Lung microvascular endothelial cell (primary cell): ENCODE measurements at regions not wholly inside any gene's neighbourhood (a gene's known extent, or its start where the extent isn't known, plus 50 kb on each side); places are given as distances from the start of the nearest gene placed in this dataset.
"Not testable (repeated sequence)": the region's sequence is repeated elsewhere in the genome, so short reads cannot be mapped to it uniquely, and the experiment has no call there.

Experiments
- DNase-seq, 2 donors: peaks; one replicate each; pipeline versions ENCODE4 v3.0.0 to v3.0.0-alpha.2; 2010; ENCODE audit warnings: low read depth in 2 of 2

DNA sequence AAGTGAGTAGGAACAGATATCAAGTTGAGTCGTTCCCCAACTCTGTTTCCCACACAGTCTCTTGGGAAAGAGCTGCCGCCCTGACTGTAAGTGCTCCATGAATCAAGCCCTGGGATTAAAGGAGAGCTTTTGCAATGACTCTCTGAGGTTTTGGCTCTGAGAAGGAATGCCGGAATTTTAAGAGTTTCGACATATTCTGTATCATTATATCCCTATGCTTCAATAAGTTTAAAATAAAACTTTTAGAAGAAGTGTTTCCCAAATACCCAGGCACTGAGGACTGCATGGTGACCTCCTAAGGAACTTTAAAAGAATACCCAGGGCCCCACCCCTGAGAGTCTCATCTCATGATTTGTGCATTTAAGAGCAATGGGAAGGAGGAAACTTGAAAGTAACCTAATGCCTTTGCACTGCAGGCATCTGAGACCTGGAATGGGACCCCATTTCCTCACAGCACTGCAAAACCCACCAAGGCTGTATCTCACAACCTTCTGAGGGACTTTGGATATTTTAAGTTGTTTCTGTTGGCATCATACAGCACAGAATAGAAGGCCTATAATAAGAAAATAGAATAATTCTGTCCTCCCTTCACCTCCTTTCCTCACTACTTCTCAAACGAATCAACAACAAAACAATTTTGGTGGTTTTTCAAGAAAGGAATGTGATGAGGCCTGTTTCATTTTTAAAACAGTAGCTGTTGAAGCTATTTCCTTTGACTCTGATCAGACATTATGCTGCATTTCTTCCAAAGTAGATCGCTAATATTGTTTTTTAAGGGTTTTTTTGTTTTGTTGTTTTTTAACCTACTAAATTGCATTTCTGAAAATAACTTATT lies 121.2 kb downstream of the GASK1B start:
- no peak for DNase-seq

DNA sequence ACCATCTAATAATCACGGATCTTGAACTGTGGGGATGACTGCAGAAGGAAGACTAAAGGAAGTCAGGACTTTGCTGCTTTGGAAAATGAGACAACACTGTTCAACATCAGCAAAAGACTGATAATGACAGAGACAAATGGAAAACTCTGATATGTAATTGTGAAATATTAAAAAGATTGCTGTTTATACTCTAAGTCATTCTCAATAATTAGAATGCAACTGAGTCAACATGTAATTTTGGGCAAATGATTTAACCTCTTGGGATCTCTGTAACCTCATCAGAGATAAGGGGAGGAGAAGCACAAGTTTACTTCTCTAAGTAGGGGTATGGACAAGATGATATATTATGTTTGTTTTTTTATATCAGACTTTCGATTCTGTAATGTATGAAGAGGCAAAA lies 121.9 kb downstream of the GASK1B start:
- no peak for DNase-seq

DNA sequence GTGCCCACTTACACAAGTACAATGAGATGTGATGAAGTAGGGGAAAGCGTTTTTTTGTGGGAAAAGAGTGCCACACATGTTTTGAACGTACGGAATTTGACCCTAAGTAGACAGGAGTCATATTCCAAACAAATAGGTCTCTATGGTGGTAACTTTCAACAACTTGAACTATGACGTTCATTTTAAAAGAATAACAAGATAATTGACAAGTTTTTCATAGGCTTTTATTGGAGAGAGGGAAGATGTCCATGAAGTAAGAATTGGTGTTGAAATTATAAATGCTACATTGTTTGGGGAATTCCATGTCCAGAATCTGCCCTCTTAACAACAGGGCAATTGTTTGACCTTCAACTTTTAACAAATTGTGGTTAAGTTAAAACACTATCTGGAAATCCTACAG lies 126.5 kb downstream of the GASK1B start:
- no peak for DNase-seq

DNA sequence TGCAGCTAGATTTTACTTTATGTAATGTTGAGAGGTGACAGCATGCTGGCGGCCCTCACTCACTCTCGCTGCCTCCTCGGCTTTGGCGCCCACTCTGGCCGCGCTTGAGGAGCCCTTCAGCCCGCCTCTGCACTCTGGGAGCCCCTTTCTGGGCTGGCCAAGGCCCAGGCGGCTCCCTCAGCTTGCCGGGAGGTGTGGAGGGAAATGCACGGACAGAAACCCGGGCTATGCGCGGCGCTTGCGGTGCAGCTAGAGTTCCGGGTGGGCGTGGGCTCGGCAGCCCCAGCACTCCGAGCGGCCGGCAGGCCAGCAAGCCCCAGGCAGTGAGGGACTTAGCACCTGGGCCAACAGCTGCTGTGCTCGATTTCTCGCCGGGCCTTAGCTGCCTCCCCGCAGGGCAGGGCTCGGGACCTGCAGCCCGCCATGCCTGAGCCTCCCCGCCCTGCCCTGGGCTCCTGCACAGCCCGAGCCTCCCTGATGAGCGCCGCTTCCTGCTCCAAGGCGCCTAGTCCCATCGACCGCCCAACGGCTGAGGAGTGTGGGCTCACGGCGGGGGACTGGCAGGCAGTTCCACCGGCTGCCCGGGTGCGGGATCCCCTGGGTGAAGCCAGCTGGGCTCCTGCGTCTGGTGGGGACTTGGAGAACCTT lies 128.7 kb downstream of the GASK1B start:
- no peak for DNase-seq

DNA sequence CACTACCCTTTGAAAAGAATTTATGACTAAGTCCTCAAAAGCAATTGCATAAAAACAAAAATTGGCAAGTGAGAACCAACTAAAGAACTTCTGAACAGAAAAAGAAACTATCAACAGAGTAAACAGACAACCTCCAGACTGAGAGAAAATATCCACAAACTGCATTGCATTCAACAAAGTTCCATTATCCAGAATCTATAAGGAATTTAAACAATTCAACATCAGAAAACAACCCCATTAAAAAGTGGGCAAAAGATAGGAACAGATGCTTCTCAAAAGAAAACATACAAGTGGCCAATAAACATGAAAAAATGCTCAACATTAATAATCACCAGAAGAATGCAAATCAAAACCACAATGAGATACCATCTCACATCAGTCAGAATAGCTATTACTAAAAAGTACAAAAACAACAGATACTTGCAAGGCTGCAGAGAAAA lies 130.2 kb downstream of the GASK1B start:
- no peak for DNase-seq

DNA sequence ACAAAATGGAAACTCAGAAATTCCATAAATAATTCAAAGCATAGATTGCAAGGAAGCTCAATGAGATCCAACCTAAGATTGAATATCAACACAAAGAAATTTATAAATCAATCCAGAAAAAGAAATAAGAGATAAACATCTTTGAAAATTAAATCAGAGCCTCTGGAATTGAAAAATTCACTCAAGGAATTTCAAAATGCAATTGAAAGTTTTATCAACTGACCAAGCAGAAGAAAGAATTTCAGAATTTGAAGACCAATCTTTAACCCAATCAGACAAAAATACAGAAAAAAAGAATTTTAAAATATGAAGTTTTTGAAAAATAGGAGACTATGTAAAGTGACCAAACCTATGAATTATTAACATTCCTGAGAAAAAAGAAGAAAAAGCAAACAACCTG lies 134.1 kb downstream of the GASK1B start:
- DNase-seq = no peak

DNA sequence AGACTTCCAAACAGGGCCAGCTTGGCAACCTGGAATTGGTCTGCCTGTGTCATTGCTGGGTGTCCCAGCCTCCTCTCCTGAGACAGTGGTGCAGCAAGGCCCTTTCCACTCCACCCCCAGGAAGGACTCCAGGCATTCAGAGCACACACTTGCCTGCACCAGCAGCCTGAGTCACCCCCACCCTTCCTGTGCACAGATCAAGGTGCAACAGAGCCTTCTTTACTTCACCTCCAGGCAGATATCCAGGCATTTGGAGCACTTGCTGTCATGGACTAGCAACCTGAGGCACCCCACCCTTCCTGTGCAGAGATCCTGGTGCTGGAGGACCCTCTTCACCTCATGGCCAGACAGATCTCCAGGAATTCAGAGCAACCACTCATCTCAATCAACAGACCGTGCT lies 135.8 kb downstream of the GASK1B start:
- no peak for DNase-seq

DNA sequence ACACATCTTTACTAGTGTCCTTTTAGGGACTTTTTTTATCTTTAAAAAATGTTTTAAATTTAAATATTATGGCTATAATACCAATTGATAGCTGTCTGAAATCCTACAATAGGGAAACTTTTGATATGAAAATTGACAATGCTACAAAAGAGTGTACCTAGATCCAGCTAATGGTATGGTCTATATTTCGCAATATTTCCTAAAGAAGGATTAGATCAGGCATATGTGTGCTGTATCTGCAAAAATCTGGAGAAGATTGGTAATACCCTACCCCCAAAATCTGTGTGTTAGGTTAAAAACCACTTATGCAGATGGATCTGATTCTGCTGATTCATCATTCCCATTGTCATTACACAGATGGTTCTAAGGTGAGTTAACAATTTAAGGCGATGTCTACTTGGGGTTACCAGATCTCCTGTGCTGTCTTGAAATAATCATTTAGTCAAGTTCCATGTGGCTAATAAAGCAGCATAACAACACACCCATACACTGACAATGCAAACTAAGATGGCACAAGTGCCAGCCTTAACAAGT lies 137.1 kb downstream of the GASK1B start:
- DNase-seq = no peak

DNA sequence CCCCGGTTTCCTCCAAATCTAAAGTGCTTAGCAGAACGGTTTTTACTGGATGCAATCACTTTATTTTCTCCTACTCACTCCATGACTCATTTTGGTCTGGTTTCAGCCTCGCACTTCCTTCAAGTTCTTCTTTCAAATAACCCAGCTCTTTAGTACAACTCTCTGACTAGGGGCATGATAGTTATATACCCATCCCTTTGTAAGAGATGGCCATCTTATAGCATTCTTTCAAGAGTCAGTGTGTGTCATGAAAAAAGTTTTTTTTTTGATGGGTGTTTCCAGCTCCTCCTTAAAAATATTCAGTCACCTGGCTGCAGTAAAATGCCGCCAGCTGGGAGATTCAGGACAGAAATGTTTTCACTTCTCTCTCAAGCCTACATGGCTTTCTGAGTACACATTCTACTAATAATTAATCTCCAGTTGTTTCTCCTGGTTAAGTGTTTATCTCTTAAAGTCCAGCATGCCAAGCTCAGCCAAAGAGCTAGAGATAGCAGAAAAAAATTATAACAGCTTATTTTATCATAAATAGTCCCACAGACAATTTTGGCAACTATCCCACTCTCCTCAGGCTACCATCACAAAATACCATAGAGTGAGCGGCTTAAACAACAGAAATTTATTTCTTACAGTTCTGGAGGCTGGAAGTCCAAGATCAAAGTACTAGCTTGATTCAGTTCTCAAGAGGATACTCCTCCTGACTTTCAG lies 139.3 kb downstream of the GASK1B start:
- DNase-seq = peak; percentile 48 to 85

DNA sequence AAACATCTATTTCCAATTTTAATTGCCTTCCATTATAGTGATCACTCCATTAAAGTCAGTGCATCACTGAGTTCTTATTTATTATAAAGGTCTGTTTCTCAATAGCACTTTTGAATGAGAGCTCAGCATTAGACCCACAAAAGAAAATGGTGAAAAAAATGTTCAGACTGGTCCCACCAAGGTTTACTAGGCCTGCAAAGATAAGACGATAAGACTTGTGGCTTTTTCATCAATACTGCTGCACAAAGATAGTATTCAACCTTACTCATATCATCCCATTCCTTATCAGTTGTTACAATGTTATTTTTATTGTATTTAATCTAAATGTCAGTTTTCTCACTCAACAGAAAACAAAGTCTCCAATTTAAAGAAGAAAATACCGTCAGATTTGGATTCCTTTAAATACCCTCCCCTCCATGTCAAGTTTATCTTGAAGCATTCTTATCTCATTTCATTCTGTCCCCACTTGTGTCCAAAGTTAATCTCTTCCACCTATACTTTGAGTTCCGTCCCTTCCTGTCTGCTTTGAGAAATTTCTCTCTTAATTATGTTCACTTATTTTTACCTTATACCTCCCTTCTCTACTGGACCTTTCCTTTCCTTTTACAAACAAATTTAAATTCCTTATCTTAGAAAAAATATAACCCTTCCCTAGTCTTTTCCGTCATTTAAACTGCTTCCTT lies 140.0 kb downstream of the GASK1B start:
- no peak for DNase-seq

DNA sequence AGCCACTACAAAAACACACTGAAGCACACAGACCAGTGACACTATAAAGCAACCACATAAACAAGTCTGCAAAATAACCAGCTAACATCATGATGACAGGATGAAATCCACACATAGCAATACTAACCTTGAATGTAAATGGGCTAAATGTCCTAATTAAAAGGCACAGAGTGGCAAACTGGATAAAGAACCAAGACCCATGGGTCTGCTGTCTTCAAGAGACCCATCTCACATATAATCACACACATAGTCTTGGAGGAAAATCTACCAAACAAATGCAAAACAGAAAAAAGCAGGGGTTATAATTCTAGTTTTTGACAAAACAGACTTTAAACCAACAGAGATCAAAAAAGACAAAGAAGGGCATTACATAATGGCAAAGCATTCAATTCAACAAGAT lies 144.4 kb downstream of the GASK1B start:
- not testable (repeated sequence) for DNase-seq

DNA sequence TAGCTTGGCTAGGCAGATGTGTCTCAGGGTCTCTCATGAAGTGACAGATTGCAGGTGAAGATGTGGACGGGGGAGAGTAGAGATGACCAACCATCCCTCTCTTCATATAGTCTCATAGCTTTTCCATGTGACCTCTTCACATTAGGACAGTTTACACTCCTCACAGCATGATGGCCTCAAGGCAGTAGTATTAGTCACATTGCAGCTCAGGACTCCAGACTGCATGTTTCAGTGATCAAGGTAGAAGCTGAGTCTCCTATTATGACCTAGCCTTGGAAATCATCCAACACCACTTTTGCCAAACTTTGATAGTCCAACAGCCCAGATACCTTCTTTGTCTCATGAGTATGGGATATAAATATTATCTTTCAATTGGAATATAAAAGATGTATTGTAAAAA lies 147.7 kb downstream of the GASK1B start:
- DNase-seq = no peak

DNA sequence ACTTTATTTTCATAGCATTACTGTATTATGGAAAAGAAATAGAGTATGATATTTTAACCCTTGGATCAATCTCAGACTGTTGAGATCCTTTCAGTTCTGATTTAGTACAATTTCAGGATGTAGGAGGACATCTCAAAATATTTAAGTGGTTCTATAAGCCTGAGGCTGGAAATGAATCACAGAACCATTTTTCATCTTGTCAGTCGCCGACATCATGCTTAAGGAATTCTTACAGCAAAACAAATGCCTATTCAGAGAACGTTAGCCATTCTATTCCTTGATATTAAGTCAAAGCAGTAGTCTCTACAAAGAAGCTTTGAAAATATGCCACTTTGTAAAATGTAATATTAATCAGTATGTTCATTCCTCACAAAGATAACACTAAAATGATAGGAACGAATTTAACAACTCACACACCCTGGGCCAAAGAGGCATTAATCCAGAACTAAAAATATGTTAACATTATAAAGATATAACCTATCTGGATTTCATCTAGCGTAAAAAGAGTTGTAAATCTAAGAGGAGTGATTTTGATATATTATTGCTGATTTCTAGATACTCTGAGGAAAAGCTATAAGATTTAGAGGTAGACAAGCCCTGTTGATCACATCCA lies 152.0 kb downstream of the GASK1B start:
- peak; percentile 34 to 97 for DNase-seq

DNA sequence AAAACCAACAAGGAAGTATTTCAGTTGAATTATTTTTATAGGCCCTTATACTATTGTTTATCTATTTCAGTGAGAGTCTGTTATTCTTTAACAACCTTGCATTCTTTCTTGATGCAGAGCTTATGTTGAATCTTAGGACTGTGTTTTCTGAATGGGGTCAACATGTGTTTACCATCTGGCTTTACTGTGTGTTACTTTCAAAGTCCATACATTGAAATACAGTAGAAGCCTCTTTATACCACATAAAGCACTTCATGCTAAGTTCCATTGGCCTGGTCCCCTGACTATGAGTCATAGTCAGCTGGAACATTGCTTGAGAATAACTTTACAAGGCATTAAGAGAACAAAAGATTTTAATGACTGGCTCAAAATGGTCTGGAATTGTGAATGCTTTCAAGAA lies 152.6 kb downstream of the GASK1B start:
- DNase-seq = peak; percentile 87 to 94

DNA sequence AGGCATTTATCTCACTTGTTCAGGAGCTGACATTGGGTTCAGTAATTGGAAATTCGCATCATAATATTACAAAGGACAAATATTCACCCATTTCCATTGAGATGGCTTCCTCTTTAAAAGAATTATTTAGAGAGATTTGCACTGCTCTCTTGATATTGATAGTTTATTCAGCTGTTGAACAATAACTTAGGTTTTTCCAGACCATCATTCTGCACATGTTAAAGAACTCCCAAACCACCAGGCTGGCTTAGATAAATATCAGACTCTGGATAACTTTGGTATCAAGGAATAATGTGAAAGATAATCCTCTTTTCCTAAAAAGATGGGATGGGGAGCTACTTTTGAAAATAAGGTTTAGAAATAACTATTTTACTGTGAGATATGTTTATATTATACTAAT lies 154.0 kb downstream of the GASK1B start:
- DNase-seq = no peak

DNA sequence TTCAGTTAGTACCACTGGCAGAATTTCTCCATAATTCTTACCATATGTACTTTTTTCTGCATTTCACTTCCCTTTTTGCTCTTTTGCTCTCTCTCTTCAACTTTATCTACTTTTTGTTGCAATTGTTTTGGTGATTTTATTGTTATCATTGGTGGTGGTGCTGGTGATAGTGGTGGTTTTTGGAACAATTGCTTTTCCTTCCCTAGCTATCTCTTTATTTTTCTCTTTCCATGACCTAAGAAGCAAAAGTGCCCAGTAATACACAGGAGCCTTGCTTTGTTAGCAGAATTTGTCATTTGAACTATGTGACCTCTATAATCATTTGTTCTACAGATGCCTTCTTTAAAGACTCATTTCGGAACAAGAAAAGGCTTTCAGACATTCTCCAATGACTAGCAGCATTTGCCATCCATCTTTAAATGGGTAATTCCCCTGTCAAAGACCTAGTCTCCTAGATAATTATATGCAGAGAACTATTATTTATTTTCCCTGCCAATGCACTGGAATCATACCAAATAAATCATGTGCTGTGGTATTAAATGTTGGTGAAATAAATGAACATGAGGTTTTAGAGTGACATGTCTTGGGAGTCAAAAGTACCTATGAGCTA lies 154.5 kb downstream of the GASK1B start:
- peak; percentile 54 to 72 for DNase-seq

DNA sequence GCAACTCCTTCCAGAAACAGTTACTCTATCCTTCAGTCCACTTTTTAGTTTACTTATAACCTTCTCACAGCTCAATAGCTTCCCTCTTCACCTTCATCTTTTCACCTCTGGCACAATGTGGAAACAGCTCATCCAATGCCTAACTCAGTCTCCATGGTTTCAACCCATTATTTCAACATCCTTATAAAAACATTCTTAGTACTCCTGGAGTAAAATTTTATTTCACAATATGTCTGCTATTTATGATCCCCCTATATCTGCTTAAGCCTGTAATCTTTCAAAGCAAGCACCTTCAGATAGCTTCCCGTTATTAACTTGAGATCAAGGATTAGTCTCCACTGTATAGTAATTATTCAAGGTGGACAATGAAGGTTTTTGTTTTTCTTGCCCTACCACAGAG lies 156.3 kb downstream of the GASK1B start:
- no peak for DNase-seq

DNA sequence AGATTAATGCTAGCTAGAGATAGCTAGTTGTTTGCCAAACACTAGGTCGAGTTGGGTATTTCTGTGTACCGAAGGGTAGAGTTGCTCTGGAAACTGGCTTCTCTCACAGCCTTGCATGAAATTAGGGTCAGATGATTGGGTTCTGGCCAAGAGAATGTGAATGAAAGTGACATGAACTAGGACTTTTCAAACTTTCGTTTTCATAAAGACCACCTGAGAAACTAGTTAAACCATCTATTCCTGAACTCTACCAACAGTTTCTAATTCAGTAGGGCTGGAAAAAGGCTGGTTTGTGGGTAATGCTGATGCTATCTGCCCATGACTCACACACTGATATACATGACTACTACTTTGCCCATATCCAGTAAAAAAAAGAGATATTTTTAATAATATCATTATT lies 157.6 kb downstream of the GASK1B start:
- DNase-seq = peak; percentile 65 to 78

DNA sequence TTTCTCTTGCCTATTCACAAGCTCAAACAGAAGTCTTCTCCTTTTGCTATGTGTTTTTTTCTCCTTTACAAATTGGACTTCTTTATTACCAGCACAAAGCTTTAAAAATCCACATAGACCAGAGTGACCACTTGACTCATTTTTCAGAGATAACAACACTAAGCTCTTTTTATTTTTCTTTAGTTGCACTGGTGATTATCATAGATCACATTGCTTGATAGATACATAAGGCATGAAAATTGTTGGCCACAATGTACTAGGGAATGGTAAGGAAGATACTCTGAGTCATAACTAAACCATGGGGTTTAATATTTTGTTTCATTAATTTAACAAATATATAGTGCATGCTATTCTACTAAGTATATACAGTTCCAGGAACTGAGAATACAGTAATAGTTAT lies 159.0 kb downstream of the GASK1B start:
- no peak for DNase-seq

DNA sequence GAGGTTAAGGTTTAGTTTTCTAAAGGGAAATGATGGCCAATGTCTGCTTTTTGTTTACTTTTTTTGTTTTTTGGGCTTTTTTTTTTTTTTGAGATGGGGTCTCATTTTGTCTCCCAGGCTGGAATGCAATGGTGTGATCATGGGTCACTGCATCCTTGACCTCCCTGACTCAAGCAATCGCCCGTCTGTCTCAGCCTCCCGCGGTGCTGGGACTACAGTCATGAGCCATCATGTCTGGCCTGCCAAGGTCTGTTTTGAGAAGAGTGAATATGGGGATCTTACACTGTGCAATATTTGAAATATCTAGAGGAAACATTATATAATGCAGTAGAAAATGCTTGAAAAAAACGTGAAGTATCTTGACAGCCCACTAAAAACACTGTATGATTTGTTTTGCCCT lies 162.5 kb downstream of the GASK1B start:
- no peak for DNase-seq
